SK-N-SH treated with all-trans-retinoic acid at 6 μM for 48 hours (cell line): ENCODE measurements at regions not wholly inside any gene's neighbourhood (a gene's known extent, or its start where the extent isn't known, plus 50 kb on each side); places are given as distances from the start of the nearest gene placed in this dataset.

Experiments
- ATAC-seq: fragments of 200-7000 bp; cut with Tn5 transposase; 3 replicates; pipeline ENCODE4 v1.9.1; 2020; ENCODE audit warnings: mild to moderate bottlenecking, moderate library complexity
- ARNTL ChIP-seq: fragments of 450-650 bp; formaldehyde crosslinking; IDR thresholded peaks from 2 replicates; pipeline ENCODE4 v1.5.0; 2020; ENCODE audit warnings: low read depth, mild to moderate bottlenecking, moderate library complexity, borderline replicate concordance
- CREB5 ChIP-seq: fragments of 250-450 bp; sonication (Bioruptor Pico); IDR thresholded peaks from 2 replicates; pipeline ENCODE4 v1.5.1; 2020; ENCODE audit warnings: low read depth, mild to moderate bottlenecking, moderate library complexity
- CSDC2 ChIP-seq: fragments of 250-450 bp; sonication (Bioruptor Pico); IDR thresholded peaks from 2 replicates; pipeline ENCODE4 v1.5.0; 2020; ENCODE audit warnings: mild to moderate bottlenecking, moderate library complexity
- CSRNP3 ChIP-seq: fragments of 250-450 bp; sonication (Bioruptor Pico); IDR thresholded peaks from 2 replicates; pipeline ENCODE4 v1.5.1; 2021; ENCODE audit warnings: mild to moderate bottlenecking, moderate library complexity
- ESRRG ChIP-seq: fragments of 250-450 bp; sonication (Bioruptor Pico); IDR thresholded peaks from 2 replicates; pipeline ENCODE4 v1.6.1; 2021; ENCODE audit warnings: mild to moderate bottlenecking
- ISL1 ChIP-seq: fragments of 250-450 bp; sonication (Bioruptor Pico); IDR thresholded peaks from 2 replicates; pipeline ENCODE4 v2.1.2; 2022; ENCODE audit warnings: mild to moderate bottlenecking, moderate library complexity
- PATZ1 ChIP-seq: fragments of 250-450 bp; sonication (Bioruptor Pico); IDR thresholded peaks from 2 replicates; pipeline ENCODE4 v1.8.0; 2020; ENCODE audit warnings: mild to moderate bottlenecking, moderate library complexity, borderline replicate concordance
- RARB ChIP-seq: fragments of 250-450 bp; sonication (Bioruptor Pico); IDR thresholded peaks from 2 replicates; pipeline ENCODE4 v1.8.0; 2021; ENCODE audit warnings: mild to moderate bottlenecking, moderate library complexity
- TOX ChIP-seq: fragments of 250-450 bp; sonication (Bioruptor Pico); IDR thresholded peaks from 2 replicates; pipeline ENCODE4 v1.8.0; 2021; ENCODE audit warnings: mild to moderate bottlenecking, moderate library complexity, borderline replicate concordance
- TSHZ2 ChIP-seq: fragments of 250-450 bp; sonication (Bioruptor Pico); IDR thresholded peaks from 2 replicates; pipeline ENCODE4 v1.5.0; 2020; ENCODE audit warnings: mild to moderate bottlenecking, moderate library complexity
- ZFP3 ChIP-seq: fragments of 250-450 bp; sonication (Bioruptor Pico); IDR thresholded peaks from 2 replicates; pipeline ENCODE4 v1.5.0; 2020; ENCODE audit warnings: mild to moderate bottlenecking, moderate library complexity
- ZFP30 ChIP-seq: fragments of 450-650 bp; formaldehyde crosslinking; IDR thresholded peaks from 2 replicates; pipeline ENCODE4 v1.5.0; 2022; ENCODE audit warnings: mild to moderate bottlenecking, moderate library complexity
- ZNF565 ChIP-seq: fragments of 450-650 bp; formaldehyde crosslinking; conservative IDR thresholded peaks from 2 replicates; pipeline ENCODE4 v1.5.0; 2020; ENCODE audit warnings: low read depth, mild to moderate bottlenecking, moderate library complexity
- ZNF70 ChIP-seq: fragments of 450-650 bp; formaldehyde crosslinking; IDR thresholded peaks from 2 replicates; pipeline ENCODE4 v1.5.0; 2020; ENCODE audit warnings: mild to moderate bottlenecking, moderate library complexity
- ZNF8 ChIP-seq: fragments of 450-650 bp; formaldehyde crosslinking; IDR thresholded peaks from 2 replicates; pipeline ENCODE4 v1.5.0; 2020; ENCODE audit warnings: mild to moderate bottlenecking, moderate library complexity

- no peak for TF ChIP-seq RARB
- no peak for TF ChIP-seq TOX (CRISPR knock-in tag)
- TF ChIP-seq PATZ1 = no peak
- no peak for TF ChIP-seq CREB5
- TF ChIP-seq ZFP30 (CRISPR knock-in tag) = no peak
- no peak for TF ChIP-seq ZFP3 (CRISPR knock-in tag)
- no peak for TF ChIP-seq ARNTL (CRISPR knock-in tag)
- TF ChIP-seq ZNF8 (CRISPR knock-in tag) = no peak
- TF ChIP-seq, all 23 proteins: peak for 0
- ATAC-seq = no peak
Observed at GRCh38 chr13:81676008-81676407, 1335.1 kb upstream of the SPRY2 start.

GRCh38 chr13:81671064-81671463 lies 1330.1 kb upstream of the SPRY2 start:
- TF ChIP-seq ESRRG = no peak
- TF ChIP-seq ZNF70 (CRISPR knock-in tag) = no peak
- TF ChIP-seq TSHZ2 (CRISPR knock-in tag) = no peak
- TF ChIP-seq CSRNP3 (CRISPR knock-in tag) = no peak
- no peak for TF ChIP-seq PATZ1
- TF ChIP-seq, all 23 proteins: peak for 0
- no peak for ATAC-seq

- no peak for TF ChIP-seq ZNF565 (CRISPR knock-in tag)
- no peak for ATAC-seq
Observed at GRCh38 chr13:81670048-81670447, 1329.1 kb upstream of the SPRY2 start.

- TF ChIP-seq TSHZ2 (CRISPR knock-in tag) (no peak), ISL1 (CRISPR knock-in tag) (no peak), CSDC2 (CRISPR knock-in tag) (no peak), ZNF8 (CRISPR knock-in tag) (no peak), CREB5 (no peak)
- no peak for ATAC-seq
Observed at GRCh38 chr13:81664872-81665271, 1323.9 kb upstream of the SPRY2 start.
